Iris pigment epithelial cell (primary cell): ENCODE measurements at regions not wholly inside any gene's neighbourhood (a gene's known extent, or its start where the extent isn't known, plus 50 kb on each side); places are given as distances from the start of the nearest gene placed in this dataset.
A peak's percentile ranks its signal among the peaks of the same experiment; 100 is the strongest.
"Not testable (repeated sequence)": the region's sequence is repeated elsewhere in the genome, so short reads cannot be mapped to it uniquely, and the experiment has no call there.

ENCODE experiments used
- DNase-seq: peaks from one replicate; pipeline ENCODE4 v3.0.0-alpha.2; 2011; ENCODE audit warnings: low read depth

GRCh38 chr17:63019138-63019873, 53.3 kb downstream of the TANC2 start:
- no peak for DNase-seq

- no peak for DNase-seq
Measured at GRCh38 chr17:63022567-63022966, 56.5 kb downstream of the TANC2 start.

GRCh38 chr17:63023049-63023448, 57.0 kb downstream of the TANC2 start:
- no peak for DNase-seq

- no peak for DNase-seq
Measured at GRCh38 chr17:63024201-63024600, 58.2 kb downstream of the TANC2 start.

- DNase-seq = peak; percentile 71
Measured at GRCh38 chr17:63024716-63025115, 58.7 kb downstream of the TANC2 start.

GRCh38 chr17:63025637-63026036, 59.6 kb downstream of the TANC2 start:
- DNase-seq = not testable (repeated sequence)

- DNase-seq = peak; percentile 78
Measured at GRCh38 chr17:63029541-63029940, 63.5 kb downstream of the TANC2 start.

- no peak for DNase-seq
Measured at GRCh38 chr17:63032142-63032541, 66.1 kb downstream of the TANC2 start.

- no peak for DNase-seq
Measured at GRCh38 chr17:63033142-63033541, 67.1 kb downstream of the TANC2 start.

- DNase-seq = peak; percentile 90
Measured at GRCh38 chr17:63035271-63035670, 69.2 kb downstream of the TANC2 start.

- peak; percentile 17 for DNase-seq
Measured at GRCh38 chr17:63035695-63036094, 69.7 kb downstream of the TANC2 start.

- DNase-seq = no peak
Measured at GRCh38 chr17:63039342-63039741, 73.3 kb downstream of the TANC2 start.

GRCh38 chr17:63039899-63040602, 74.0 kb downstream of the TANC2 start:
- DNase-seq = peak; percentile 58

- DNase-seq = no peak
Measured at GRCh38 chr17:63040816-63041215, 74.8 kb downstream of the TANC2 start.

GRCh38 chr17:63041251-63041650, 75.2 kb downstream of the TANC2 start:
- peak; percentile 9 for DNase-seq

GRCh38 chr17:63041722-63042121, 75.7 kb downstream of the TANC2 start:
- no peak for DNase-seq

- DNase-seq = no peak
Measured at GRCh38 chr17:63042256-63042812, 76.3 kb downstream of the TANC2 start.

- DNase-seq = not testable (repeated sequence)
Measured at GRCh38 chr17:63057560-63057959, 91.5 kb downstream of the TANC2 start.

GRCh38 chr17:63066158-63066813, 100.3 kb downstream of the TANC2 start:
- DNase-seq = no peak

- no peak for DNase-seq
Measured at GRCh38 chr17:63069245-63069644, 103.2 kb downstream of the TANC2 start.

- peak; percentile 43 for DNase-seq
Measured at GRCh38 chr17:63070031-63070430, 104.0 kb downstream of the TANC2 start.

GRCh38 chr17:63071797-63072196, 105.8 kb downstream of the TANC2 start:
- no peak for DNase-seq

- peak; percentile 17 for DNase-seq
Measured at GRCh38 chr17:63075969-63076368, 109.9 kb downstream of the TANC2 start.
